ENCODE measurements at regions not wholly inside any gene's neighbourhood (a gene's known extent, or its start where the extent isn't known, plus 50 kb on each side); places are given as distances from the start of the nearest gene placed in this dataset.

GRCh38 chr5:114250536-114250935 lies 111.3 kb upstream of the KCNN2 start:
- no peak for DNase-seq (ENCODE audit: unreplicated experiment)
- no peaks in the 10 kb centered on the region for H3K4me1 Mint-ChIP-seq (ENCODE audit: insufficient read depth, unreplicated experiment)
- no peak overlapping the region for H3K27ac Mint-ChIP-seq (ENCODE audit: low read depth, unreplicated experiment)
- H3K9me3 Mint-ChIP-seq (ENCODE audit: unreplicated experiment) = no peaks in the 10 kb centered on the region
- ChIA-PET POLR2A (no interaction called here), CTCF (interaction anchor here (0.6 kb wide), 1 partner anchor 271 kb away, joined by 3 read pairs; no protein-coding TSS in a partner anchor)
- no peaks in the 10 kb centered on the region for H3K36me3 Mint-ChIP-seq (ENCODE audit: insufficient read depth, unreplicated experiment)
- TF ChIP-seq CTCF (IDR thresholded peaks at IDR 0.05; ENCODE audit: unreplicated experiment) = no peak
- peaks cover 26% of the 10 kb centered on the region for H3K27me3 Mint-ChIP-seq (ENCODE audit: insufficient read depth, unreplicated experiment)
- H3K4me3 Mint-ChIP-seq (ENCODE audit: unreplicated experiment) = no peak overlapping the region
- intact Hi-C loops (cut with micrococcal nuclease) = no loop called here
- no TSS peak for BruUV-seq (replicated peaks)

- ChIA-PET POLR2A (no interaction called here), CTCF (no interaction called here)
- no peak for DNase-seq (ENCODE audit: unreplicated experiment)
- TF ChIP-seq CTCF (IDR thresholded peaks at IDR 0.05; ENCODE audit: unreplicated experiment) = no peak
- no peak overlapping the region for H3K4me3 Mint-ChIP-seq (ENCODE audit: unreplicated experiment)
- H3K9me3 Mint-ChIP-seq (ENCODE audit: unreplicated experiment) = no peaks in the 10 kb centered on the region
- H3K4me1 Mint-ChIP-seq (ENCODE audit: insufficient read depth, unreplicated experiment) = no peaks in the 10 kb centered on the region
- peaks cover 26% of the 10 kb centered on the region for H3K27me3 Mint-ChIP-seq (ENCODE audit: insufficient read depth, unreplicated experiment)
- H3K27ac Mint-ChIP-seq (ENCODE audit: low read depth, unreplicated experiment) = no peak overlapping the region
- no peaks in the 10 kb centered on the region for H3K36me3 Mint-ChIP-seq (ENCODE audit: insufficient read depth, unreplicated experiment)
- BruUV-seq (replicated peaks) = no TSS peak
- intact Hi-C loops (cut with micrococcal nuclease) = no loop called here
Measured at GRCh38 chr5:114252226-114252625, 109.6 kb upstream of the KCNN2 start.

- no peaks in the 10 kb centered on the region for H3K36me3 Mint-ChIP-seq (ENCODE audit: insufficient read depth, unreplicated experiment)
- H3K4me3 Mint-ChIP-seq (ENCODE audit: unreplicated experiment) = no peak overlapping the region
- DNase-seq (ENCODE audit: unreplicated experiment) = no peak
- ChIA-PET CTCF (no interaction called here), POLR2A (no interaction called here)
- no peaks in the 10 kb centered on the region for H3K4me1 Mint-ChIP-seq (ENCODE audit: insufficient read depth, unreplicated experiment)
- BruUV-seq (replicated peaks) = no TSS peak
- peaks cover 21% of the 10 kb centered on the region for H3K27me3 Mint-ChIP-seq (ENCODE audit: insufficient read depth, unreplicated experiment)
- no peak for TF ChIP-seq CTCF (IDR thresholded peaks at IDR 0.05; ENCODE audit: unreplicated experiment)
- no peak overlapping the region for H3K27ac Mint-ChIP-seq (ENCODE audit: low read depth, unreplicated experiment)
- intact Hi-C loops (cut with micrococcal nuclease) = no loop called here
- H3K9me3 Mint-ChIP-seq (ENCODE audit: unreplicated experiment) = peaks cover 7% of the 10 kb centered on the region
Measured at GRCh38 chr5:114255260-114255659, 106.6 kb upstream of the KCNN2 start.

- Mint-ChIP-seq H3K4me1 (ENCODE audit: insufficient read depth, unreplicated experiment) (no peaks in the 10 kb centered on the region), H3K27ac (ENCODE audit: low read depth, unreplicated experiment) (no peak overlapping the region)
- intact Hi-C loops (cut with micrococcal nuclease) = no loop called here
Measured at GRCh38 chr5:114261989-114262388, 99.9 kb upstream of the KCNN2 start.

More at GRCh38 chr5:114261989-114262388, 99.9 kb upstream of the KCNN2 start:
- no TSS peak for BruUV-seq (replicated peaks)
- Mint-ChIP-seq H3K9me3 (ENCODE audit: unreplicated experiment) (peaks cover 7% of the 10 kb centered on the region), H3K4me3 (ENCODE audit: unreplicated experiment) (no peak overlapping the region), H3K27me3 (ENCODE audit: insufficient read depth, unreplicated experiment) (peaks cover 14% of the 10 kb centered on the region), H3K36me3 (ENCODE audit: insufficient read depth, unreplicated experiment) (no peaks in the 10 kb centered on the region)
- ChIA-PET POLR2A (no interaction called here), CTCF (no interaction called here)
- TF ChIP-seq CTCF (IDR thresholded peaks at IDR 0.05; ENCODE audit: unreplicated experiment) = no peak
- no peak for DNase-seq (ENCODE audit: unreplicated experiment)
